ENCODE measurements at regions not wholly inside any gene's neighbourhood (a gene's known extent, or its start where the extent isn't known, plus 50 kb on each side); places are given as distances from the start of the nearest gene placed in this dataset.
A peak's percentile ranks its signal among the peaks of the same experiment; 100 is the strongest.

DNA sequence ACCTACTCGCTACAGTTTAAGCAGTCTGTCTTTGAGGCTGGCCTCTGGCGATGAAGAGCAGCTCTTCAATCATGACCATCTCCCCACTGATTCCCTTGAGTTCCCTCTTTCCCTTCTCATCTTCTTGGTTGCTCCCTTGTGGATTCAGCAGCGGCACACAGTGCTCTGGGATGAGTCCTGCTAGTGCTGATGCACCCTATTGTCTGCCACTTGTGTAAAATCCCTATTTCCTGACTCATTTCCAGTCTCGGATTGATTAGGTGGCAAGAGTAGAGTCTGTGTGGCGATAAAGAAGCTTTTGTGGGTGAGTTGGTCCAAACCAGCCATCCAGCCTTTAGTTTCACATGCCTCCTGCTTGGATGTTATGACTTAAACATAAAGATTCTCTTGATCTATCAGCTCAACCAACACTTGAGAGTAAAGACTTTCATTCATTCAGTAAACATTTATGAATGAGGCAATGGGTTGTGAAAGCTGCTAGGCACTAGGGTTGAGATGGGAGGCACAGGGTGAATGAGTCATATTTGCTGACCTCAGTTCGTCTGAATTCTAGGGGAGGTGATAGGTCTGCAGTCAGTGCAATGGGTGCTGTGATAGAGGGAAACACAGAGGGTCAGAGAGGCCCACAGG is 219.4 kb upstream of the RAG2 start:
- DNase-seq: no peak

DNA sequence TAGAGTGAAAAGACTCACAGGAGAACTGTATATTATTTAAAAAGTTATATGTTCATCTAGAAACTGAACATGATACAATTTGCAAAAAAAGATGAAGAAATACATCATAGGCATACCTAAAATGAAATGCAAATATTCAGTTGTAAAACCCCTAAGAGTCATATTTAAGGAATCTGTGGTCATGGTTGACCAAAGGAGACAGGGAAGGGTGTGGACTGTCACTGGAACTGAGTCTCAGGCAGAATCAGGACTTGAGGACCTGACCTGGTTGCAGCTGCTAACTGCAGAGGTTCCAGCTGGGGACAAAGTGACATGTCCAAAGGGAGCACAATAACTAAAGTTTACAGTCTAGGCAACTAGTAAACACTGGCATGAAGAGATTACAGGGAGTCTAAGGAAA is 211.3 kb upstream of the RAG2 start:
- DNase-seq: no peak

DNA sequence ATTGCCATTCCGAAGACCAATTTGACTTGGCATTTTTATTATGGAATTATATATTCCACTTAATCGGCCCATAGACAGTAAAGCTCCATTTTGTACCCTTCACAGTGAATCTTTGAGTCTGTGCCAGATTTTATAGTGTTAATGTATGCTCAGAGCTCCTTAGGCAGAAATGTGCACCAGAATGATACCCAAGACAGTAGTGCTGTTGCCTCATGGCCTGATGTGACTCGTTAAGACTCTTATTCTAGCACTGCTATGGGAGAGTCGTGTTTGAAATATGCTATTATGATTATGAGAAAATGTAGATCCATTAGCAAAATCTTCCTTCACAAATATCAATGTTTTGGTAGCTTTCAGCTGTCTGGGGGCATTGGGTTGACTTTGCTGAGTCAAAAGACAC is 209.8 kb upstream of the RAG2 start:
- no peak for DNase-seq

DNA sequence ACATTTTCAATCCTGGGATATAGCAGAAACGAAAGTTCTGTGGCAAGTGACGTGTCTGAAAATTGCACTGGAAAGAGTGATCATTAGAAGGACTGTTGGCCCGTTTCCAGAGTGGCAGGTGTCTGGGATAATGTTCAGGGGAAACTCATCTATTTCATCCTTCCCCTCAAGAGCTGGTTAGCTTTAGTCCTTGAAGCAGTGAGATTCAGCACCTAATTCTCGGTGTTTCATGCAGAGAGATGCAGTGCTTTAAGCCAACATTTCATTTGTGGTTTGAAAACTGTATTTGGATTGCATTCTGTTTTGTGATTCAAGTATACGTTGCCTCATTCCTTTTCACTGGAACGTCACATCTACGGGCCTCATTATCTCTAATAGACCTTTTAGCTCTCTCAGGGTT is 205.0 kb upstream of the RAG2 start:
- DNase-seq: no peak

DNA sequence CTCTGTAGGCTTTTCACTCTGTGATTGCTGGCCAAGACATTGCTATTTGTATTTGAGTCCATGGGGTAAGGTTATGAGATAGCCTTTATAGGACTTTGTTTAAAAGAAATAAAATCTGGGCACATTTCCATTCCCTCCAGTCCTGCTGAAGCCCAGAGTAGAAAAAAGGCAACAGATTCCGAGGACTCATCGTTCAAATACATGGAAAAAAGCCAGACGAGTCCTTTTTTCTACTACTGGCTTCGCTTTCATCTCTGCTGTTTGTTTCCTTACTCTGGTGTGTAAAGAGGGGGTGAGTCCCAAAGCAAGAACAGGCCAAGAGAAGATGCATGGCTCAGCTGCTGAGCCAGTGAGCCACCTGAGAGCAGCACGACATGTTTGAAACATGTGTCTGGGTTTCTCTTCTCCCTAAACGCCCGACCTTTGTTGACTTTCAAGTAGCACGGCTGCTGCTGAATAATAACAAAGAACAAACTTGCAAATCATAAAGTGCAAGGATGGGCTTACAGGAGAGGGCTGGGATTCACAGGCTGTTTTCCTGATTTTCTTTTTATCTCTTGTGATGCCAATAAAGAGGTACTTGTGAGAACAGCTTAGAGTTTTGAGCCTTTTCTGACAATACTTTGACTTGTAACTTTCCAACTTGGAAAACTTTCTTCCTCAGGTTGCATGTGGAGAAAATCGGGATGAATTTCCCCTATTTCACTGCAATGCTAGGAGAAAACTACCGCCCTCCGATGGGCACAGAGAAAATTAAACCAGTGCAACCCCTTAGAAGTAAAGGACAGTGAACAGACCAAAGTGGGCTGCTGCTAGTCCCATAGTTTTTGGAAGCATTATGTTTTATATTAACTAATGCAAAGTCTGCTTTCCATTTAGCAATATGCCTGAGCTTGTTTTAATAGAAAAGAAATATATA is 195.2 kb upstream of the RAG2 start:
- no peak for DNase-seq

DNA sequence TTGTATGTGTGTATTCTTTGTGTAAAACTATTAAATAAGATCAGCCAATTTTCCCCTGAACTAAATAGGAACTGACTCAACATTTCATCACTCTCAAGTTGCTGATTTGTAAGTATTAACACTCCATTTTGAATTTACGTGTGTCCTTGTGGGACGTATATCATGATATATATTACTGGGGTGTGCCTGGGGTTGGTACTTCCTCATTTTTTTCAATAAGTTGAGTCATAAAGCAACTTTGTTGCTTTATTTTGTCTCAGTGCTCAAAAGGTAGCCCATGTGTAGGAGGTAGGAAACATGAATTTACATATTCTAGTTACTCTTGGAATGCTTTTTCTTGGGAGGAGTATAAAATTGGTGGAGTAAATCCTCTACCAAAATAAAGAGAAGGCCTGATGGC is 193.9 kb upstream of the RAG2 start:
- no peak for DNase-seq

DNA sequence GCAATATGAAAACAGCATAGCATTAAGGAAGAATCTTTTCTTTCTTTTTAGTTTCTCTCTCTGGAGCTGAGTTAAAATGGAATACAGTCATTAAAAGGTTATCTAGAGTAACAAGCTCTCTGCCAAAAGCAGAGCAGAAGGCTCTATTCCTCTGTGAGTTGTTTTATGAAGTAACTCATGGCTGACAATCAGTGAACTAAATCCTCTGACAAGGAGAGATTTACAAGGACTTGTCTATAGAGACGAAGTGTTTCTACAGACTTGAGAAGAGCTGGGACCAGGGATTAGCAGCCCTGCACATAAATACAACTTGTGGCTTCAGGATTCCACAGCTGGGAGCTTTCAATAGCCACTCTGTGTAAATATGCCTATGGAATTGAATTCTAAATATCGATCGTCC is 192.5 kb upstream of the RAG2 start:
- DNase-seq: no peak

DNA sequence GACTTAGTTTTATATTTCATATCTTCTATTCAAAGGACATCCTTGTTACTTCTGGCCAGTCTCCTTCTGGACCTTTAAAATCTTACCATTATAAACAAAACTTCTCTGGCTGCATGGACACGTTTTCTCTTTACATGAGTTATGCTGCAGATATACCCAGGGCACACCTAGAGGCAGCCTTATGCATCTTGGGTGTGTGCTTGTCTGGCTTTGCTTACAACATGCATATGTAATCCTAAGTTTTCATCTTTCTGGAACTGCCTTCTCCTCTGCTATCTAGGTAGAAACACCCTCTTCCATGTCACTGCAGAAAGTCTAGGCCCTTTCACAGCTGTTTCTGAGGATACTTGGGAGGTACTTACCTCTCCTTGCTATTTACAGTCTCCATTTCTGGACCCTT is 185.8 kb upstream of the RAG2 start:
- no peak for DNase-seq

DNA sequence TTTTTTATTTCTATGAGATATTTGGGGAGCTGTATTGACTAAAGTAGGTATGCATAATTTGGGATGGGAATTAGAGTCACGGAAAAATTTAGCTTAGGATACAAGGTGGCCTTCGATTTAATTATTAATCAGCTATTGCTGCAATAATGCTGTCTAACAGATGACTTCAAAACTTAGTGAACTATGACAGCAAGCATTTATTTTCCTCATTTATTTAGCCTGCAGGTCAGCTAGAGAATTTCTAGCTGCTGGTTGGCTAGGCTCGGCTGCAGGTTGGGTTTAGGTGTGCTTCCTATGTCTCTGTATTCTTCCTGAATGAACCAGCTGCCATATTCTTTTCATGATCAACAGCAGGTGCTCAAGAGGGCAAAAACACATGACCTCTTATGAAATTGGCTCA is 181.8 kb upstream of the RAG2 start:
- DNase-seq: no peak

DNA sequence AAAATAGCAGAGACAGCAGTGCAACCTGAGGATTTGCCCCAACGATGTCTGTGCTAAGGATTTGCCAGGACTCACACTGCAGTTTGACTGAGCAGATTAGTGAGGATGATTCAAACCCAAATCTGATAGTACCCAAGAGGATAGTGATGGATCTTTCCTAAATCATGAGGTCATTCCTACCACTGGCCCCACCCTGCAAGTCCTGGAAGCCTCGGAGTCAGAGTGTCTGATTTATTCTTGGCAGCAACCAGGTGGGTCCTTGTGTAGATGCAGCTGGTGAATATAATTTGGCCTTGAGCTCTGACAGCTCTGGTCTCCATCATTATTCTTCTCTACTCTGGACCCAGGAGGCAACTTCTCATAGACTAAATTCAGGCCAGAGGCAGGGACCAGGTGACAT is 179.3 kb upstream of the RAG2 start:
- DNase-seq: no peak

DNA sequence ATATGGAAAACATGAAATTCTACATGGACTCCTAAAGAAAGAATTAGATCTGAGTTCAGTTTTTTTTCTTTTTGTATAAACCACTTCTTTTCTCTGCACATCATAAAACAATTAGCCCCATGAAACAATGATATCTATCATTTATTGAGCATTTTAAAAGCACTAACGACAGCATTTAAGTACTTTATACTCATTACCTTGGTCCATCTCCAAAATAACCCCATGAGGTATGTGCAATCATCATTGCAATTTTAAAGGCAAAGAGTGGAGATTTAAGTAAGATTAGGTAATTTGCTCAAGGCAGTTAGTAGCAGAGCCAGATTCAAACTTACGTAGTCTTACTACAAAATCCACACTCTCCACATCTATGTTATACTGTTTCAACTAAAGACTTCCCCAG is 177.7 kb upstream of the RAG2 start:
- DNase-seq: no peak

DNA sequence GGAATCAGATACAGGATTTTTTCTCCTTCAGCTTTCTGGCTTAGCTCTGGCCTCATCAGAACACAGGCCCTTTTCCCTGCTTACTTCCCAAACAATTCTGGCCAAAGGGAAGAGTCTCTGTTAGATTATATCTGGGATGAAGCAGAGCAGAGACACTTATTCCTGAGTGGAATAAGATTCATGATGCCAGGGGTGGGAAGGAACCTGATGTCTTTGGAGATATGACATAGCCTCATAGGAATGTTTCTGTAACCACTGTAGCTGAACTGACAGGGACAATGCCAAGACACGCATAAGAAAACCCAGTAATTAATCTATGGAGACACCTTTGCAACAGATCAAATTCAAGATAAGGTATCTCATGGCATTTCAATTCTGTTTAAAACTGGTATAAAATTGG is 177.1 kb upstream of the RAG2 start:
- DNase-seq: no peak

DNA sequence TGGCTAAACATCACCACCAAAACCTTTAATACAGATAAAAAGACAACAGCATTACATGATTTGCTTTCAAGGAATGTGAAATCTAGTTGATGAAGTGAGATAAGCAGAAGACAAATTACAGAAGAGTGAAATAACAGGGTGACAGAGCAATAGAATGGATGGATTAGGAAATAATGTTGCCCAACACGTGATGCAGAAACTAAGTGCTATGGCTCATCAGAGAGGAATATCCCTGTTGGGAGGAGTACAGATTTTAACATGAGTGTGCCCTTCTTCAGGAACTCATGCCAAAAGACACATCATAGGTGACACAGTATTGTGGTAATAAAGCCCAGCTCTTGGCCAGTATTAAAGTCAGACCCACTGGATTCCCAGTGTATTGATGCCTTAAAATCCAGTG is 176.6 kb upstream of the RAG2 start:
- no peak for DNase-seq

DNA sequence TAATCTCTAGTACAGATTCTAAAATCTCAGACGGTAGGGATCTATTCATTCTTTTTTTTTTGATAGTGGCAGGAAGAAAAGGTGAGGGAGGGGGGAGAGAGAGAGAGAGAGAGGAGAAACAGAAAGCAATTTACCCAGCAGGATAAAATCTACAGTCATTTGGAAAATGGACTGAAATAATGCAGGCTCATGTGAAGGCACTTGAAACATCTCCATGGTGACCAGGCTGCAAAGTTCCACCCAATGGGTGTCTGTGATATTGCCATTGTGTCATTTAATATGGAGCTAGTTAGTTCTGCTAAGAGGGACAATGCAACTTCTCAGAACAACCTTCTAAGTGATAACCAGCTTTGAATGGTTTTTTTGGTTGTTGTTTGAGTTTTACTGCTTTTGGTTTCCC is 165.2 kb upstream of the RAG2 start:
- peak in 1 of 5 donors; percentile 8 for DNase-seq

DNA sequence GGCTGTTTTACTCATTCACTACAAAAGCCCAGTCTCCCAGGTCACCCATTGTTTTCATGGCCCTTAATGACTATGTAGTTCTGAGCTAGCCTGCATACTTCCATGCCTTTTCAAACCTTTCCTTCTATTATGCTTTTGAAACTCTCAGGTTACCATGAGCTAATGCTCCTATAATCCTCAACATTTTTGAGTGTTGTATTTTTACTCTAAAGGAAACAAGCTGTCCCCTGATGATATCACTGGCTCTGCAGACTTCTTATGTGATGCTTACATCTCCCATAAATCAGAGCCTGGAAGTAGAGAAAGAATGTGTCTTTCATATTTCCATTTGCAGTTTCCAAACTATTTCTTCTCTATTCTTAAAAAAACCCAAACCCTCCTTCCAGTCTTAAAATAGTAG is 159.0 kb upstream of the RAG2 start:
- DNase-seq: no peak

DNA sequence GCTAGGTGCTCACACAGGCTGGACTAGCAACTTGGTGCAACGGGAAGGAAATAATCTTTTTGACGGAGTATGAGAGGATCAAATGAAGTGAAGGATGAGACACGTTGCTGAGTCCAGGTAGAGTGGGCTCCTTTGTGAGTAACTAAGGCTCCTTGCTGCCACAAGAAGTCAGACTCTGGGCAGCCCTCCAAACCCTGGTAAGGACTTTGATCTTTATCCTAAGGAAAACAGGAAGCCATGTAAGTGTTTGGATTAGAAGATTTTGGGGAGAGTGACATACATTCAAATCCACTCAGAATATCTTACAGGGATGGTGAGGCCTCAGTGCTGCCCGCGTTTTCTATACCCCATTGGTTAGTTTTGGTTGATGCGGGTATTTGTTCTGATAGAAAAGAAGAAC is 155.9 kb upstream of the RAG2 start:
- no peak for DNase-seq

DNA sequence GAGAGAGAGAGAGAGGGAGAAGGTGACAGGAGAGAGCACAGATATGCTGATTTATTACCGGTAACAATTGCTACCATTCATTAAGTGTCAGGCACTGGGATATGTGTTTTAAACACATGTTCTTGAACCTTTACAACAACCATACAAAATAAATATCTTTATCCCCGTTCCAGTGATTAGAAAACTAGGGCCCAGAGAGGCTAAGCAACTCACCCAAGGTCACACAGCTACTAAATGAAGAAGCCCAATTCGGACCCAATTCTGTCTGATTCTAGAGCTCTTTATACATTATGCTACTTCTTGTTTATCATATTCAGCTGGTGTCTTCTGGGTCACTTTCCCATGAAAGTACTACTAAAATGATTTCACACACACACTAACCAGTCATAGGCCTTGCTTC is 154.0 kb upstream of the RAG2 start:
- no peak for DNase-seq

DNA sequence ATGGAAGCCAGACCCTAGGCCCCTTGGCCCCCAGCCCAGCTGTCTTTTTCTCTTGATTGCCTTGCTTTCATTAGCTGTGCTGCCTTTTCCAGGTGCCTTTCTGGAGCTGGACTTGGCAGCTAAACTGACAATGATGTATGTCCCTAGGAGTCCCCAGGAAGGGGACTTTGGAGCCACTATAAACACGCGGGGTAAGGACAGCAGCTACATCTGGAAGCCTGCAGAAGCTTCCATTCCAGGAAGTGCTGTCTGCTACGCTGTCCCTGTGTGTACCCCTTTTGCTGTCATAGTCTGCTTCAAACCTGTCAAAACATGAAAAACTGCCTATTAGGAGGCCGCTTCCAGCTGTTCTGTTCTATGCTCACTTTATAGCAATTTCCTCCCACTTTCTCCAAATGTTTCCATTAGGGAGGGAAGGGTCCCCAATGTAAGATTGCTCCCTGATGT is 153.3 kb upstream of the RAG2 start:
- DNase-seq: no peak

DNA sequence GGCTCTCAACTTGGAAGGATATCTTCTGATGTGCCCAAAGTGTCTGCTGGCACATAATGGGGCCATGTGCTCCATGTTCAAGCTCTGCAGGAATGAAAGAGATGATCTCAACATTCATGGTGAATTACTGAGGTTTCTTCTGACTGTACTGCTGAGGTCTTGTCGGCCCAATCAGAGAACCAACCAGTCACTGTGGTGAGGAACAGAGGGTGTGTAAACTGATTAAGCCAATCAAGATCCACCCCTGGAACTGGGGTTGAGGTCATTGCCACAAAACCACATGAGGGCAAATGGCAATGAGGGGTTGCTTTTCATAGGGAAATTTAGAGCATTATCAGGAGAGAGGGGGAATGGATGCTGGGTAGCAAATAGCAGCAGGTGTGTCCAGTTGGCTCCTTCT is 152.3 kb upstream of the RAG2 start:
- no peak for DNase-seq

DNA sequence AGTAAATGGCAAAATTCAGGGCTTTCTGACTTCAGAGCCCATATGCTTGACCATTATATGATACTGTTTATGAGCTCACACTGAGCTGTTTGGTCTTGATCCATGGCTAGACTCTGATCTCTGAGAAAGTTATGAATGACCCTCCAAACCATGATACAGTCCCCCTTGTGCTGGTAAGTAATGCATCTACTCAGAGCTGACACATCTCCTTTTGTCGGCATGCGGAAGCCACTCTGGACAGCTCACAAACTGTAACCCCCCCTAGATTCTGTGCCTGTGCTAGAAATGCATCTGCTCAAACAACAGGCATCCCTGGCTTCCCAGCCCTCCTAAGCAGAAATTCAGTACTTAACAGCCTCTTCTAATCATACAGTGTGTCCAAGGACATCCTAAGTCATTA is 150.8 kb upstream of the RAG2 start:
- no peak for DNase-seq

DNA sequence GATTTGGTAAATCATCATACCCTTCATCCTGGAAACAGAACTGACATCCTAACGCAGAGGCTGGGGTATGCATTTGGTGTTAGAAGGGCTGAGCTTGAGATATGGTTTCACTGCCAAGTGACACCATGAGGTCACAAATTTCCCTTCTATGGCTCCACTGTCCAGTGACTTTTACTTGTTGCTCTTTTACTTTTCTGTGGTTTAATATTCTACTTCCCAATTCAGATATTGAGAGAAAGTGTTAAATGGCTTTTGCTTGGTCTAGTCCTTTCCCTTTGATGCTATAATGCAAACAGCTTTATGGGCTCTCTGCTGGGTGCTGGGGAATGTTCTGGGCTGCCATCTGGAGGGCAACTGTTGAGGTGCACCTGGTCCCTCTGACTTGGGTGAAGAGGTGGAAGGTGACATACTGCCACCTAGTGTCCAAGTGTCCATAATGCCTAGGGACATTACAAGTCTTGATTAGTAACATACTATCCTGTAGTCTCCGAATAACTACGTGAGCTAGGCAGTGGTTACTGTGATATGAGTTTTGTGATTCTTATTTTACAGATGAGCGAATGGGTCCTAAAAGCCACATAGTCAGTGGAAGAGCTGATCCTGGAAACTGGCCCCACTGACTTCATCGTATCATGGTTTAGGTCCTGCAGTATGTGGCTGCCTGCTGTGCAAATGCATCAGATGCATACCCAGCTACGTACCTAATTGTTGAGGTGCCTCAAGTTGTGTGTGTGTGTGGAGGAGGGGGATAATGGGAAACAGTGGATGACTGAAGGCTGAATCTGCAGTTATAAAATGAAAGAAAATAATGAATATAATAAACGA is 149.1 kb upstream of the RAG2 start:
- DNase-seq: peak; percentile 37 to 83 (median 69)

DNA sequence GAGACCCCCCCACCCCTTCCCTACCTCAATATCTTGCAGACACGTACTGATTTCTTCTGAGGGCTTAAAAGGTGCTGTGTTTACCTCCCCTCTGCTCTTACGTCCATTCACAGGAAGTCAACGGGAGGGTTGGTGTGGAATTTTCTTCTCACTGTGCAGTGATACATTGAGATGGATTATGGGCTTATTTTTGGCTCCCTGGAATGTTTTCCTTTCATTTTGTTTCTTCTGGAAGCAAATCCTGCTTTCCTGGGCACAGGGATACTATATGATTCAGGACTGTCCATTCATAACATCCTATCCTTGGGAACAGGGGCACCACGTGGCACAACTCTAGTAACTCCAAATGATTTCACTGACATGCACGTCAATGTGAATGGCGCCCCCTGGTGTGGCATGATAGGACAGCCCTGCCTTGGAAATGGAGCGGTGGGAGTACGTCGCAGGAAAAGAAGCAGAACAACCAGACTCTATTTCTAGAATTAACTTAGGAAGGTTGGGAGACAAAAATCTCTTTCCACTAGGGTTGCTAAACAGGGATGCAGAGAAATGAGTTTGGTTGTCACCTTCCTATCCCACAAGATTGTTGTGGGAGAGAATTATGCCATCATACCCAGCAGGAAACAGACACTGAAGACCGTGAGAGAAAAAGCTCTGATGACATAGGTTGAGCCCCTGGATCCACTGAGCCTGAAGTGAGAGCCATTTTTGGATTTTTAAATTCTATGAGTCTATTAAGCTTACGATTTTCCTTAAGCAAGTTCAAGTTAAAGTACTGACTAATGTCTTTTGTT is 146.5 kb upstream of the RAG2 start:
- peak; percentile 12 to 38 (median 24) for DNase-seq

DNA sequence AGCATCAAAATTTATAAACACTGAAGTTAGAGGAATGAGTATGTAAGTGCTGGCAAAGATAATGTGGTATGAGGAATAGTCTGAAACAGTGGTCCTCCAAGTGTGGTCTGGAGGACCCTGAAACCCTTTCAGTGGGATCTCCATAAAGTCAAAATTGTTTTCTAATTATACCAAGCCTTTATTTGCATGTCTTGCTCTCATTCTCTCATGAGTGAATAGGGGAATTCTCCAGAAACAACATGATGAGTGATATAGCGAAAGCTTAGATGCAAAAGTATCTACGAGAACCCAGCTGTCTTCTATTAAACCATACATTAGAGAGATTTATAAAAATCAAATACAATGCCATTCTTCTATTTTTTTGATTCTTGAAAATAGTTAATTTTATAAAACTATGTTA is 145.0 kb upstream of the RAG2 start:
- no peak for DNase-seq

Data from T-helper 1 cell (primary cell).